ENCODE measurements at regions not wholly inside any gene's neighbourhood (a gene's known extent, or its start where the extent isn't known, plus 50 kb on each side); places are given as distances from the start of the nearest gene placed in this dataset.

- DNase-seq: no peak
Measured at GRCh38 chr2:144603334-144603733, 83.4 kb upstream of the ZEB2 start.

GRCh38 chr2:144598906-144599305, 79.0 kb upstream of the ZEB2 start:
- DNase-seq: no peak

DNA sequence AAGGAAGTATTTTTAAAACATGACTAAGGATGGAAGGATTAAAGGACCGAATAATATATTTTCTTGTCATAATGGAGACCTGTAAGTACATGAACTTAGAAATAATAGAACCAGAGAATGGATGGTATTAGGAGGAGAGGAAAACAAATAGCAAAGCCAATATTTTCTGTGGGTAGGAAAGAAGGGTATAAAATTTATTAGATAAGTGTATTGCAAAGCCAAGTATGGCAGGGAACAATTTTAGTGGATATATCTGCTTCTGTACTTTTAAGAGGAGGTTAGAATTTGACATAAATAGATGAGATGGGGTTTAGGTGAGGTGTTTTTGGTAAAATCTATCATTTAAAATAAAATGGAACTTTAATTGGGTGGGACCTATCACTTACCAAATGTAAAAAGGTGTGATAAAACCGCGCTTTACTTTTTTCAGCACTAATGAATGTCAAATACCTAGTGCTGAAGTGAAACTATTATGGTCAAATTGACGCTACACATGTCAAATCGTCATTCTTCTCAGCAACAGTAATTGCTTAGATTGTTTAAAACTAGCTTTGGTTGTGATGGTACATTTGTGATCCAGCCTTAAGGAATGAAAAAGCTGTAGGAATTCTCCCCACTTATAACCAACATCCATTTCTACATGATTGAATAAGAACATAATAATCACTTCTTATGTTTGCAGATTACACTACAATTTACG, 78.1 kb upstream of the ZEB2 start:
- DNase-seq: no peak

- DNase-seq: no peak
Measured at GRCh38 chr2:144597388-144597787, 77.5 kb upstream of the ZEB2 start.

GRCh38 chr2:144596073-144596871, 76.4 kb upstream of the ZEB2 start:
- DNase-seq: no peak

DNA sequence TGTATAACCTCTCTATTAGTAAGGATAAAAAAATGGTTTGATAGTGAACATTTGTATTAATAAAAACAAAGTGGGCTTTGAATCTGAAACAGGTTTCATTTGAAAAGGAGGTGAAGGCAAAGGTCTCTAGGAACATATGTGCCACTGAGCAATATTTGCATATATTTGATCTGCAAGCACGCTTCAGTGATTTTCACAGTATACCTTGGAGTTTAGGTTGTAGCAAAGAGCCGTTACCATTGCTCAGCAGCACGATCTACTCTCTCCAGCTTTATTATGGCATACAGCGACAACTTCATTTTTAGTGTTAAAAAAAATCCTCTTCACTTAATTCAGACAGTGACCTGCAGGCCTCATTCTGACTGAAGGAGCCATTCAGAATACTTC, 75.8 kb upstream of the ZEB2 start:
- DNase-seq: no peak

GRCh38 chr2:144595279-144595678, 75.4 kb upstream of the ZEB2 start:
- no peak for DNase-seq

DNA sequence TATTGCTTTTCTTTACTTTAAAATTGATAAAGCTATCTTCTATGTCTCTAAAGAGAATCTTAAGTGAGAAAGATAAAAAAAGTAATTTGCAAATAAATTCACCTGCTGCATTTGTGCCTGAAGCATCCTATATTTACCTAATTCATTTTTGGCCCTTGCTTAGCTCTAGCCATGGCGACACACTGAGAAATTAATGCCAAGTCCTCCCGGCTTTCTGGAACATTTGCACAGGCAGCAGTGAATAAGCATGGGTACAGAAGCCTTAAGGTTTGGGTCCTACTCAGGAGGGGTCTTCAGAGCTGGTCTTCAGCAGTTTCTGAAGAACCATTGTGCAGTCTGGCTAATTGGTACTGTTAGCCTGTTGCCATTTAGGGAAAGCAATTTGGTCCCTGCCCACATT, 73.9 kb upstream of the ZEB2 start:
- no peak for DNase-seq

GRCh38 chr2:144592500-144593256, 72.8 kb upstream of the ZEB2 start:
- DNase-seq: no peak

DNA sequence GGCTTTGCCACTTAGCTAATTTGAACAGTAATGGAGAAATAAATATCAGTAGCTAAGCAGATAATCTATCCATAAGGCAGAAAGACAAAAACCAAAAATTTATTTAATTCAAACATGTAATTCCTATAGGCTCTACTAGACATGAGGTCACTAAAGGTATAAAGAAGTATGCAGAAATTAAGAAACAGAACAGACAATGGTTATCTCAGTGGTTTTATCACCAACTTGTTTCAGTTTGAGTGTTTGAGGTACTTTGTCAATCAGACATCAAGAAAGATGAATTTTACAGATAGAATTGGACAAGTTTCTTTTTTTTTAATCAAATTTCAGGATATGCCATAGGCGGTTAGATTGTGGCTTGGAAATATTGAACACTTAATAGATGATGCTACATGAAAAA, 67.4 kb upstream of the ZEB2 start:
- DNase-seq: no peak

- DNase-seq: no peak
Measured at GRCh38 chr2:144586476-144586875, 66.6 kb upstream of the ZEB2 start.

DNA sequence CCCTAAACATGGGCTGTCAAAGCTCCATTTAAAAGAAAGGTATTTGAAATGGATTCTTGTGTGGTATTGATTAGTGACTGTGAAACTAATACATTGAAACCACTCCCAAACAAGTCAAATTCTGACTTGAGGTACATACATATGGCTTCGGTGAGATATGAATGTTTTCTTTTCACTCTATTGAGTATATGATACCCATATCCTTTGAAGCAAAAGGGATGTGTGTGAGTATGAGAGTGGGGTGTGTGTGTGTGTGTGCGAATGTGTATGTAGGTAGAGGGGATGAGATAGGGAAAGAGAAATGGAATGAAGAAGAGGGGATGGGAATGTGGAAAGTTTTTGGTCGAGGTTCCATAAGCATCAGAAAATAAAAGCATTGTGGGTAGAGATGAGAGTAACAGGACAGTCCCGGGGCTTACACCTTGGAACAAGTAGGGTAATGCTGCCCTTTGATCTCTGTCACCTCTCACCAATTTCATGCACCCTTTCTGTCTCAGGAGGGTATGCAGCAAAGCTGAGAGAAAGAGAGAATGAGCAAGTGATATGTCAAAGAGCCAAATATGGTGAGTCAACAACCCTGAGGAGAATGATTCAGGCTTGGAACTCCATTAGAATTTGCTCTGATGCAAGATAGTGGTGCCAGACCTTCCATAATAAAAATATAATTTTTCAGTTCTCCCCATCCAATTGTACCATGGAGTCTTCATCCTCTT, 64.0 kb upstream of the ZEB2 start:
- DNase-seq: no peak

DNA sequence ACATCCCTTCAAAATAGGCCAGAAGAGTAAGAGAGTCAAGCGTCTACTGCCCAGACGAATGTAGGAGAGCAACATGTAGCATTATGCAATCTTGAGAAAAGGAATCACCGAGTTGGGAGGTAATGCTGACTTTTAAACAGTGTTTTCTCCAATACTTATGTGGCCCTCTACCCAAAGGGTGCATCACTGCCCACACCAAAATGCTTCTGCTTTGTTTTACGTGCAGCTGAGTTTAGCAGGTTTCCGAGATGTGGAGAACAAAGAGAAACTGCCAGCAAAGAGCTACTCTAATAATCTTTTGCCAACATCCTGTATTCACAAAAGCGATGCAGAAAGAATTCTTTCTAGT, 63.4 kb upstream of the ZEB2 start:
- DNase-seq: no peak

DNA sequence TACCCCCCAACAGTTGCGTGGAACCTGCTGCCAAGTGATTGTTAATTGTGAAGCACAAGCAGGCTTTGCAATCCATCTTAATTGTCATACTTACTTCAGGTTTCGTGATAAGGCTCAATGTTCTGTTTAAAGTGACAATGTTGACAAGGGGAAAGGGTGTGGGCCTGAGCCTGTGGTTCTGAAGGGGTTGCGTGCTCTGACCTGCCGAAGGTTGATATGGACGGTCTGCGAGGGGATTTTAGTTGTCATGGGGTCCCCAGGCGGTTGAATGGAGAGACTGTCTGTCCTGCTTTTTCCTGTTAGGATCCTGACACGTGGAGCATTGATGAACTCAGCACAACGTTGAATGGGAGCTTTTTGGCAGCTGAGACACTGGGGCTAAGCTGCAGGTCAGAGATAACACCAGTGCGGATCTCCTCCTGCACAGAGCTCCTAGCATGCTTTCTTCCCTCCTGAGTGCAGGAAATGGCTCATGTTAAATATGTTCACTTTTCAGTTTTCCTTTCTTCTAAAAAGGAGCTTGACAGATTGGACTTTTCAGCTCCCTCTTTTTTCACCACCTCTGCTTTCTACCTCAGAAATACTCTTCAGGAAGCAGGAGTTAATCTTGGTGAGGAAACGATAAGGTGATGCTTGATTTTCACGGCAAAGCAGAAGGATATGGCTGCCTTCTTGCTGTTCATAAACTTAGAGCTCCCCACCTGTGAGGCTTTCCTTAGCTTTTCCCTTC, 62.9 kb upstream of the ZEB2 start:
- no peak for DNase-seq

DNA sequence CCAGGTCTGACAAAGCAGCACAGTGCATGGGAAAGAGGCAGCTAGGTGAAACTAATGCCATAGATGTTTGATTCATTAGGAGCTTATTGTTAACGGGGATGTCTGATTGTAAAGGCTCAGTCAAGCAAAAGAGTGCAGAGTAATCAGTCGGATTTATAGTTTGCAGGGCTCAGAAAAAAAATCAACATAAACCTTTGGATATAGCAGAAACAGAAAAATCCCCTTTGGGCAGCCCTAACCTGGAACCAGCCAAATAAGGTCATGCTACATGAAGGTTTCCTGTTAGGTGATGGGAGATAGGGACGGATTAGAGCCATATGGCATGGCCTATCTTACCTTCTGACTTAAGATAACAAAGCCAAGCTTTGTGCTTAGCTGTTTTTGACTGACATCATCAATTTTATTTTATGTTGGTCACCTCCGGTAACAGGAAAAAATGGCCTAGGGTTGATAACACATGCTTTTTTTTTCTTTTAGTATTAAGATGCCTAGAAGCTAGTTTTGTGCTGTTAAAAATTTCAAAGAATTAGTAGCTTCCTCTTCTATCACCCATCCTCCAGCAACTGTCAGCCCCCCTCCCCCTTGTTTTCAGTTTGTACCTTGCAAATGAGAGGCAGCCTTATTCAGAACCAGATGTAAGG, 60.7 kb upstream of the ZEB2 start:
- DNase-seq: no peak

GRCh38 chr2:144579556-144579955, 59.6 kb upstream of the ZEB2 start:
- no peak for DNase-seq

DNA sequence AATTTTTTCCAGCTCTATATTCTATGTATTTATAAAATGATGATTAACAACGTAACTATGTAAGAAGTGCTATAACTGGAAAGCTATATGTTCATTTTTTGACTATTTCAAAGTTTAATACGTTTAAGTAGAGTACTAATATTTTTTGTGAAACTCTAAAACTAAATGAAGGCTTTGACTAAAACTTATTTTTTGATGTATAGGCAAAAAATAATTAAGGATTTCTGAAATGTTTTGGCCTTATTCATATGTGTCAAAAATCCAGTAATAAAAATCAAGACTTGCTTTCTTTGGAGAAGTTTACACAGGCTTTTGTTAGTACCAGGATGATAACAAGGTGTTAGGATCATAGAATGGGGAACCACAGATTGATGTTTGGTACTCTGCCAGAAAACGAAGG, 58.2 kb upstream of the ZEB2 start:
- DNase-seq: no peak

DNA sequence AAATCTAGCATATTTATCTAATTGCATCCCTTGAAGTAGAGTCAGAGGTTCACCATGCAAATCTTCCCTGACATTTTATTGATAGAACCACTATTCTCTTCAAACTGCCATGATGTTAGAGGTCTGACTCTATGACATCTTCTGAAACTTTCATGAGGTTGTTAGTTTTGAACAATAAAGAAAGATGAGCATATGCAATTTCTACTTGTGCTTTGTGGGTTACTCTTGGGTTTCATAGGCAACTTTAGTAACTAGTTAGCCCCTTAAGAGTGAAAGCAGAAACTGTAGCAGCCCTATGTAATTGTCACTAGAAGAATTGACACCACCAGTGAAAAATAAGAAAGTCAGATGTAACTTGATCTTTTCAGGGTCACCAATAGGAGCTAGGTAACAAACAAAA, 53.1 kb upstream of the ZEB2 start:
- DNase-seq: no peak

DNA sequence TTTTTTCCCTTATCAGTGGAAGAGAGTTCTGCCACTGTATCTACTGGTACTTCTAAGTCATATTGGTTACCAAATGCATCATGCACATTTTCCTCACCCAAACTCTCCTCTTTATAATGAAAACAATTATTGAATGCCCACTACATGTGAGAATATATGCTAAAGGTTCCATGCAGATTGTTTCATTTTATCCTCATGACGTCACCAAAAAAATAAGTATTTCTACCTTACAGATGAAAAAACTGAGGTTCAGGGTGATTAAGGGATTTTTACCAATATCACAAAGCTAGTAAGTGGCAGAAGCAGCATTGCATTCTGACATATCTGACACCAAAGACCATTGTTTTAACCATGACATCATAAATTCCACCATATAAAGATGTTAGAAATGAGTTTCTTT, 51.9 kb upstream of the ZEB2 start:
- DNase-seq: no peak

DNA sequence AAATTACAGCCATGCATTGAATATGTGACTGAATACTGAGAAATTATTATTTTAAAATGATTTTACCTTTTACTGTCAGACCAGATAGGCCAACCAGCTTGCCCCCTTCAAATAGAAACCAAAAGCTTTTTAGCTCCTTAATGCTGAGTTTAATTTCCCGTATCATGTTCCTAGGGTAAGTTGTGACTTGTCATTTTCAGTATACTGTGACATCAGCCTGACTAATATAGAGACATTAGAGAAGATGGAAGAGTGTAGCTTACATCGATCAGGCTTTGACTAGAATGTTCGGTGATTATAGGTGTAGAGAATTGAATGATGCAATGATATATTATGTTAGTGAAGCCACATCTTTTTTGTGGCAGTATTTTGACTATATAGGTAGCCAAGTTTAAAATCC, 50.6 kb upstream of the ZEB2 start:
- DNase-seq: no peak
